ENCODE measurements at regions not wholly inside any gene's neighbourhood (a gene's known extent, or its start where the extent isn't known, plus 50 kb on each side); places are given as distances from the start of the nearest gene placed in this dataset.

GRCh38 chrY:17231994-17232393 lies 648.0 kb downstream of the CDY2B start:
- intact Hi-C loops (cut with DNase I; ENCODE audit: low total_unique reads) = no loop called here
- TF ChIP-seq POLR2A (IDR thresholded peaks at IDR 0.05) (no peak), CTCF (IDR thresholded peaks at IDR 0.05) (no peak)
- H3K9me3 ChIP-seq = no peaks in the 10 kb centered on the region
- DNase-seq = no peak
- H3K4me1 ChIP-seq = no peaks in the 10 kb centered on the region
- no peaks in the 10 kb centered on the region for H3K36me3 ChIP-seq (ENCODE audit: low read depth, missing control alignments)
- 80 to 85% methylated on average over 3 of the region's 3 CpGs for WGBS, 2 donors
- no peak overlapping the region for H3K4me3 ChIP-seq
- no peak overlapping the region for H3K27ac ChIP-seq
- no peaks in the 10 kb centered on the region for H3K27me3 ChIP-seq

- H3K9me3 ChIP-seq = no peaks in the 10 kb centered on the region
- DNase-seq = no peak
- H3K27me3 ChIP-seq = no peaks in the 10 kb centered on the region
- no peak overlapping the region for H3K27ac ChIP-seq
- 53 to 67% methylated on average over 1 of the region's 1 CpG for WGBS, 2 donors
- no peaks in the 10 kb centered on the region for H3K4me1 ChIP-seq
- intact Hi-C loops (cut with DNase I; ENCODE audit: low total_unique reads) = no loop called here
- no peak overlapping the region for H3K4me3 ChIP-seq
- no peaks in the 10 kb centered on the region for H3K36me3 ChIP-seq (ENCODE audit: low read depth, missing control alignments)
- no peak for TF ChIP-seq POLR2A (IDR thresholded peaks at IDR 0.05)
- TF ChIP-seq CTCF (IDR thresholded peaks at IDR 0.05) = no peak
Measured at GRCh38 chrY:17223502-17223901, 656.5 kb downstream of the CDY2B start.

GRCh38 chrY:17202395-17202794 lies 677.6 kb downstream of the CDY2B start:
- Histone ChIP-seq H3K4me1 (no peaks in the 10 kb centered on the region), H3K27me3 (no peaks in the 10 kb centered on the region), H3K27ac (no peak overlapping the region), H3K4me3 (no peak overlapping the region), H3K9me3 (no peaks in the 10 kb centered on the region), H3K36me3 (ENCODE audit: low read depth, missing control alignments) (no peaks in the 10 kb centered on the region)
- 58 to 65% methylated on average over 3 of the region's 3 CpGs for WGBS, 2 donors
- TF ChIP-seq CTCF (IDR thresholded peaks at IDR 0.05) (no peak), POLR2A (IDR thresholded peaks at IDR 0.05) (no peak)
- no peak for DNase-seq
- intact Hi-C loops (cut with DNase I; ENCODE audit: low total_unique reads) = no loop called here

GRCh38 chrY:17184299-17184698 lies 695.7 kb downstream of the CDY2B start:
- no peak overlapping the region for H3K27ac ChIP-seq
- H3K4me3 ChIP-seq = no peak overlapping the region
- TF ChIP-seq POLR2A (IDR thresholded peaks at IDR 0.05) (no peak), CTCF (IDR thresholded peaks at IDR 0.05) (no peak)
- H3K4me1 ChIP-seq = no peaks in the 10 kb centered on the region
- DNase-seq = no peak
- no peaks in the 10 kb centered on the region for H3K36me3 ChIP-seq (ENCODE audit: low read depth, missing control alignments)
- H3K27me3 ChIP-seq = no peaks in the 10 kb centered on the region
- no peaks in the 10 kb centered on the region for H3K9me3 ChIP-seq
- intact Hi-C loops (cut with DNase I; ENCODE audit: low total_unique reads) = no loop called here

GRCh38 chrY:17166881-17167280 lies 713.1 kb downstream of the CDY2B start:
- no peaks in the 10 kb centered on the region for H3K27me3 ChIP-seq
- TF ChIP-seq CTCF (IDR thresholded peaks at IDR 0.05) = no peak
- no peak overlapping the region for H3K27ac ChIP-seq
- no peaks in the 10 kb centered on the region for H3K9me3 ChIP-seq
- intact Hi-C loops (cut with DNase I; ENCODE audit: low total_unique reads) = no loop called here
- 90% methylated on average over 3 of the region's 3 CpGs for WGBS, 2 donors
- no peaks in the 10 kb centered on the region for H3K36me3 ChIP-seq (ENCODE audit: low read depth, missing control alignments)
- no peak for DNase-seq
- H3K4me3 ChIP-seq = no peak overlapping the region
- H3K4me1 ChIP-seq = no peaks in the 10 kb centered on the region
